ENCODE measurements at regions not wholly inside any gene's neighbourhood (a gene's known extent, or its start where the extent isn't known, plus 50 kb on each side); places are given as distances from the start of the nearest gene placed in this dataset.
"Not testable (repeated sequence)": the region's sequence is repeated elsewhere in the genome, so short reads cannot be mapped to it uniquely, and the experiment has no call there.

DNA sequence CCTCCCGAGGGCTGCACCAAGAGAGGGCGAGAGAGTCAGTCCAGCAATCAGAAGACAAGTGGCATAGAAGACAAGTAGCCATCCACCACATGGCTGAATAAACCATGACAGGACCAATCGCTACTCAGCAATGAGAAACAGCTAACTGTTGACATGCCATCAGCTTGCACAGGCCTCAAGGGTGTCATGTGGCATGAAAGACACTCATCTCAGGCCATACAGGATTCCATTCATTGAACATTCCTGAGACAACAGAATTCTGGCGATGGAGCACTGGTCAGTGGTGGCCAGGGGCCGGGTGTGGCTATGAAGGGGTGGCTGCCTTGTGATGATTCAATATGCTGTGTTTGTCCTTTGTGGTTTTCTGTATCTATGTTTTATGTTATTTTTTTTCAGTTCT lies 182.0 kb downstream of the ADRA2C start:
- H3K27me3 Mint-ChIP-seq; H3K4me1 Mint-ChIP-seq; H3K27ac Mint-ChIP-seq (ENCODE audit: low read depth); DNase-seq (ENCODE audit: low spot score in 2 of 2); ATAC-seq (replicated peaks; ENCODE audit: extremely low read depth, poor library complexity, severe bottlenecking); H3K4me3 Mint-ChIP-seq; H3K36me3 Mint-ChIP-seq (ENCODE audit: insufficient read depth); H3K9me3 Mint-ChIP-seq: not testable (repeated sequence)

DNA sequence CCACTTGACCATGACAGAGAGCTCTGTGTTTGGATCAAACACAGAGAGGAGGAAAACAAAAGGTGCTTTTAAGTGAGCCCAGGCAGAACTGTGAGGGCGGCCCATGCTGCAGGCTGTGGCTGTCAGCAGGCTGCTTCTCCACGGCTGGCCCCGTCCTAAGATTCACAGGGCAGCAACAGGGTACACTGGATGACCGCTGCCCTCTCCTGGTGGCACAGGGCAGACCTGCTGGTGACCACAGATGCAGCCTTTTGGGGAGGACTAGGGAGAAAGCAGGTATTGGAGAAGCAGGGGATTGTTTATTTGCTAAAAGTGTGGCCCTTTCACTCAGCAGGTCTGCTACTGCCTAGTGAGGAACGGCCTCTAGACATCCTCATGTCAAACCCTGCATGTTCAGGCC lies 183.7 kb downstream of the ADRA2C start:
- not testable (repeated sequence) for H3K4me3 Mint-ChIP-seq; H3K27me3 Mint-ChIP-seq; H3K4me1 Mint-ChIP-seq; ATAC-seq (replicated peaks; ENCODE audit: extremely low read depth, poor library complexity, severe bottlenecking); H3K27ac Mint-ChIP-seq (ENCODE audit: low read depth); H3K9me3 Mint-ChIP-seq; H3K36me3 Mint-ChIP-seq (ENCODE audit: insufficient read depth); DNase-seq (ENCODE audit: low spot score in 2 of 2)

DNA sequence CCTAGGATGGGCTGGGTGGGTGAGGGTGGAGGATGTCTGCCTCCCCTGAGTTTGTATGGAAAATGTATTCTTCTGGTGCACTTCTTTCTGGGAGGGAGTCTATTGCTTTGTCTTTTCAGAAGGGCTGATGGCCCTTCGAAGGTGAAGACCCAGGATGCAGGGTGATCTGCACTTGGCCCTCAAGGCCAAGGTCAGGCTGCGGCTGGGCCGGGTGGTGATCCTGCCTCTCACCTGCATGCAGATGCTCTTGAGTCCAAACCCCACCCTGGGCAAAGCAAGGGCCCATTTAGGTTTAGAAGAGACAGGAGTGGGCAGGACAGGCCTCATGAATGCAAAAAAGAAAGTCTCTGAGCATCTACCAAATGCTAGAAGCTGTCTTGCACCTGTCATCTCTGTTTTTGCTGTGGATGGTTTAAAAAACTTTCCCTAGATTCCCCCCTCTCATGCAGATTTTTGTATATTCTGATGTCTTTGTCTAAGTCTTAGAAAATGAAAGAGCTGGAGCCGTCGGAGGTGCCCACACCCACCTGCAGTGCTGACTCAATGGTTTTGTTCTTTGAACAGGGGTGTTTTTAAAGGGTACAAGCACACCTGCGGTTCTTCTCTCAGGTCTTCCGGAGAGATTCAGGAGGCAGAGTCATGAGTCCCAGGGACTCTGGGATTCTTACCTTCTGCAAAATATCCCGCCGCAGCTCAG lies 186.4 kb downstream of the ADRA2C start:
- peaks cover 11% of the 10 kb centered on the region for H3K4me1 Mint-ChIP-seq
- ATAC-seq (replicated peaks; ENCODE audit: extremely low read depth, poor library complexity, severe bottlenecking); H3K4me3 Mint-ChIP-seq; H3K36me3 Mint-ChIP-seq (ENCODE audit: insufficient read depth); H3K9me3 Mint-ChIP-seq; H3K27ac Mint-ChIP-seq (ENCODE audit: low read depth); DNase-seq (ENCODE audit: low spot score in 2 of 2); H3K27me3 Mint-ChIP-seq: not testable (repeated sequence)

GRCh38 chr4:3953140-3953489 lies 186.9 kb downstream of the ADRA2C start:
- not testable (repeated sequence) for H3K27me3 Mint-ChIP-seq; H3K4me3 Mint-ChIP-seq; ATAC-seq (replicated peaks; ENCODE audit: extremely low read depth, poor library complexity, severe bottlenecking); H3K36me3 Mint-ChIP-seq (ENCODE audit: insufficient read depth); H3K27ac Mint-ChIP-seq (ENCODE audit: low read depth); H3K9me3 Mint-ChIP-seq; DNase-seq (ENCODE audit: low spot score in 2 of 2)
- H3K4me1 Mint-ChIP-seq: peaks cover 11% of the 10 kb centered on the region

DNA sequence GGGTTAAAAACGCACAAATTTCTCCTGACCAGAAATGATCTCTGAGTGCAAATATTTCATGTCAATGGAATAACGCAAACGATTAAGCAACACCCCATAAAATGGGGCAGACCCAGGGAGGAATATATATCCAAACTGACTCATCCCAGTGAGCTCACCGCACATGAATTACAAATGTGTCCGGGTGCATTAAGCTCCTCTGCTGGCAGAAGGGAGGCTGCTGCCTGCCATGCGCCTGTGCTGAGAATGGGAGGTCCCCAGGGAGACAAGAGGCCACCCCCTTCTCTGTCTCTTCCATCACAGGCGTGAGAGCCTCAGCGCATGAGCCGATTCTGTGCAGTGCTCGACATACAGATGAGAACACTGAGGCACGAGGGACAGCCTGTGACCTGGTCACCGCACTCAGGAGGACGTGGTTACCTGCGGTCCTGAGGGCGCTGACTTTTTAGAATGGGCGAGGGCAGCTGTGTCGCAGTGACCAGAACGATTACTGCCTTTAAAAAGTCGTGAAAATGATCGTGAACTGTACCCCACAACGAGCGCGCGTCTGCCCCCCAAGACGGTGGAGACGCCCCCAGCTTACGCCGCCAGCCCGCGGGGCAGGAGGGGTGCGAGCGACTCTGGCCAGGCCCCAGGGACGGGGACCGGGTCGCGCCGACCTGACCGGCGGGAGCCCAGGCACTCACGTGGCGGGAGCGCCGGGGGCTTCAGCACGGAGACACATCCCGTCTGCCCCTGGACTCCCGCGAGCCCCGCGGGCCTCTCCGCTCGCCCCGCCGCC lies 188.5 kb downstream of the ADRA2C start:
- ATAC-seq (replicated peaks; ENCODE audit: extremely low read depth, poor library complexity, severe bottlenecking); H3K9me3 Mint-ChIP-seq; H3K36me3 Mint-ChIP-seq (ENCODE audit: insufficient read depth); H3K27me3 Mint-ChIP-seq: not testable (repeated sequence)
- H3K4me3 Mint-ChIP-seq: peak overlapping the region; percentile 88
- H3K4me1 Mint-ChIP-seq: peaks cover 11% of the 10 kb centered on the region
- peak; percentile 35 to 45 for DNase-seq (ENCODE audit: low spot score in 2 of 2)
- H3K27ac Mint-ChIP-seq (ENCODE audit: low read depth): peak overlapping the region; percentile 88

DNA sequence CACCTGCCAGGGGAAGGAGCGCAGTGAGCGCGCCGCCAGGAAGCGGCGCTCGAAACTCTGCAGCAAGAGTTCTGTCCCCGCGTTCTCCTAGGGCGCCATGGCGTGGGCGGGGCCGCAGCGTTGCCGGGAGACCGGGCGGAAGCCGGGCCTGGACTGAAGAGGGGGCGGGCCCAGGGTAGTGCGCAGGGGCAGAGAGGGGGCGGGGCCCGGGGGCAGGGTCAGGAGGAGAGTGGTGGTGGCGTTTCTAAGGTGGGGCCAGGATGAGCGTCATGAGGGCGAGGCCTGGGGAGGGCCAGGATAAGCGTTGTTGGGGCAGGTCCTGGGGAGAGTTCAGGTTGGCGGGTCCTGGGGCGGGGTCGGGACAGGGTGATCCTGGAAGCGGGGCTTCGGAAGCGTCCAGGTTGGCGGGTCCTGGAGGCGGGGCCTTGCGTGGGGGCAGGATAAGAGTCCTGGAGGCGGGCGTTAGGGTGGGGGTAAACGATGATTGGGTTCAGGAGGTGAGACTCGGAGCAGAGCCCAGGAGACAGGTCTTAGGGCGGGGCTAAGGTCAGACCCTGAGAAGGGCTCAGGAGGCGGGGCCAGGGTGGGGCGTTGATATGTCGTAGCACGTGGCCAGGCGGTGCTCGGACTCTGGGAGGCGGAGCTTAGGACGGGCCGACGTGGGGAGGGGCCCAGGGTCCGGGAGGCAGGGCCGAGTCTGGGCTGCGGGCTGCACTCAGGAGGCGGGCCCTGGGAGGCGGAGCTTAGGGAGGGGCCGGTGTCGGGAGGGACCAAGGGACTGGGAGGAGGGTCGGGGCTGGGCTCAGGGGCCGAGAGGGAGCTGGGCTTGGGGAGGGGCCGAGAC lies 189.4 kb downstream of the ADRA2C start:
- peak overlapping the region; percentile 88 for H3K27ac Mint-ChIP-seq (ENCODE audit: low read depth)
- DNase-seq (ENCODE audit: low spot score in 2 of 2) (peak; percentile 94 to 97), ATAC-seq (replicated peaks; ENCODE audit: extremely low read depth, poor library complexity, severe bottlenecking) (peak; percentile 99)
- H3K9me3 Mint-ChIP-seq; H3K27me3 Mint-ChIP-seq; H3K36me3 Mint-ChIP-seq (ENCODE audit: insufficient read depth): not testable (repeated sequence)
- H3K4me1 Mint-ChIP-seq: peaks cover 11% of the 10 kb centered on the region
- H3K4me3 Mint-ChIP-seq: peak overlapping the region; percentile 88

GRCh38 chr4:3956165-3956867 lies 190.1 kb downstream of the ADRA2C start:
- not testable (repeated sequence) for H3K9me3 Mint-ChIP-seq; H3K36me3 Mint-ChIP-seq (ENCODE audit: insufficient read depth); ATAC-seq (replicated peaks; ENCODE audit: extremely low read depth, poor library complexity, severe bottlenecking); H3K27me3 Mint-ChIP-seq; DNase-seq (ENCODE audit: low spot score in 2 of 2)
- Mint-ChIP-seq H3K27ac (ENCODE audit: low read depth) (peak overlapping the region; percentile 88), H3K4me1 (peaks cover 11% of the 10 kb centered on the region), H3K4me3 (peak overlapping the region; percentile 88)

DNA sequence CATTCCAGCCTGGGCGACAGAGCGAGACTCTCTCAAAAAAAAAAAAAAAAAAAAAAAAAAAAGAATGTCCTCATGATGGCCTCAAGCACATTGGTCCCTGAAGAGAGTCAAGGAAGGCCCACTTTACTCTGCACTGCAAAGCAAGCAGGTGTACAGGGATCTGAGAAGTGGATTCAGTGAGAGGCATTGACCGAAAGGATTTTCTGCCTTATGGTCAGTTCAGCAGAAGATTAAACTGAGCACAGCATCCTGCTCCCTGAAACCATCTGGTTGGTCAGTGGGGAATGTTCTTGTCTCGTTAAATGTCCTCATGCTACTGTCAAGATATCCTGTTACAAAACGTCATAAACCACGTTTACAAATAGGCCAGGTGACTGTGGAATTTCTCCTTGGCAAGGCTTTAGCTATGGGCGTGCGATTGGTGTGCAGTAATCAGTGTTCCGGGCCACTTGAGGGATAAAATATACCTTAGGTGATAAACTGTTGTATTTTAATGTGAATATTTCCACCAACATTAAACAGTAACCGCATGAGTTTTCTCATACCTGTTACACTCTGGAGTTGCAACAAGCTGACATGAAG lies 195.0 kb downstream of the ADRA2C start:
- H3K27ac Mint-ChIP-seq (ENCODE audit: low read depth); H3K4me3 Mint-ChIP-seq; ATAC-seq (replicated peaks; ENCODE audit: extremely low read depth, poor library complexity, severe bottlenecking); DNase-seq (ENCODE audit: low spot score in 2 of 2); H3K36me3 Mint-ChIP-seq (ENCODE audit: insufficient read depth); H3K9me3 Mint-ChIP-seq: not testable (repeated sequence)
- peaks cover 21% of the 10 kb centered on the region for H3K27me3 Mint-ChIP-seq
- peaks cover 12% of the 10 kb centered on the region for H3K4me1 Mint-ChIP-seq

DNA sequence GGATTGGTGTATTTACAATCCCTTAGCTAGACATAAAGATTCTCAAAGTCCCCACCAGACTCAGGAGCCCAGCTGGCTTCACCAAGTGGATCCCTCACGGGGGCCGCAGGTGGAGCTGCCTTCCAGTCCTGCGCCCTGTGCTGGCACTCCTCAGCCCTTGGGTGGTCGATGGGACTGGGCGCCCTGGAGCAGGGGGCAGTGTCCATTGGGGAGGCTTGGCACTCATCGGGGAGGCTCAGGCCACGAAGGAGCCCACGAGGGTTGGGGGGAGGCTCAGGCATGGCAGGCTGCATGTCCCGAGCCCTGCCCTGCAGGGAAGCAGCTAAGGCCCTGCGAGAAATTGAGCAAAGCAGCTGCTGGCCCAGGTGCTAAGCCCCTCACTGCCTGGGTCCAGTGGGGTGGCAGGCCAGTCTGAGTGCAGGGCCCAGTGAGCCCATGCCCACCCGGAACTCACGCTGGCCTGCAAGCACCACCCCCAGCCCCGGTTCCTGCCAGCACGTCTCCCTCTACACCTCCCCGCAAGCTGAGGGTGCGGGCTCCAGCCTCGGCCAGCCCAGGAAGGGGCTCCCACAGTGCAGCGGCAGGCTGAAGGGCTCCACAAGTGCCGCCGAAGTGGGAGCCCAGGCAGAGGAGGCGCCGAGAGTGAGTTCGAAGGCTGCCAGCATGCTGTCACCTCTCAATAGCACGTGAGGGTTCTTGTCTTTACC lies 198.5 kb downstream of the ADRA2C start:
- not testable (repeated sequence) for ATAC-seq (replicated peaks; ENCODE audit: extremely low read depth, poor library complexity, severe bottlenecking); H3K4me1 Mint-ChIP-seq; H3K27ac Mint-ChIP-seq (ENCODE audit: low read depth); H3K4me3 Mint-ChIP-seq; H3K9me3 Mint-ChIP-seq; H3K36me3 Mint-ChIP-seq (ENCODE audit: insufficient read depth); DNase-seq (ENCODE audit: low spot score in 2 of 2)
- peaks cover 23% of the 10 kb centered on the region for H3K27me3 Mint-ChIP-seq

- H3K4me3 Mint-ChIP-seq; H3K36me3 Mint-ChIP-seq (ENCODE audit: insufficient read depth); H3K27ac Mint-ChIP-seq (ENCODE audit: low read depth); H3K4me1 Mint-ChIP-seq; ATAC-seq (replicated peaks; ENCODE audit: extremely low read depth, poor library complexity, severe bottlenecking); H3K9me3 Mint-ChIP-seq; DNase-seq (ENCODE audit: low spot score in 2 of 2): not testable (repeated sequence)
- peaks cover 28% of the 10 kb centered on the region for H3K27me3 Mint-ChIP-seq
These were observed 201.0 kb downstream of the ADRA2C start for GRCh38 chr4:3967204-3967603.

- H3K27me3 Mint-ChIP-seq: peaks cover 58% of the 10 kb centered on the region
- not testable (repeated sequence) for H3K4me1 Mint-ChIP-seq
These were observed 206.4 kb downstream of the ADRA2C start for GRCh38 chr4:3972626-3973025.

More at GRCh38 chr4:3972626-3973025, 206.4 kb downstream of the ADRA2C start:
- not testable (repeated sequence) for DNase-seq (ENCODE audit: low spot score in 2 of 2); ATAC-seq (replicated peaks; ENCODE audit: extremely low read depth, poor library complexity, severe bottlenecking); H3K4me3 Mint-ChIP-seq; H3K9me3 Mint-ChIP-seq; H3K36me3 Mint-ChIP-seq (ENCODE audit: insufficient read depth); H3K27ac Mint-ChIP-seq (ENCODE audit: low read depth)
